Upper lobe of left lung (tissue), 4 donors: ENCODE measurements at regions not wholly inside any gene's neighbourhood (a gene's known extent, or its start where the extent isn't known, plus 50 kb on each side); places are given as distances from the start of the nearest gene placed in this dataset.

Experiments used
- EP300 ChIP-seq, 4 donors: sonication (generic); formaldehyde crosslinking; IDR thresholded peaks; one replicate each; pipeline ENCODE4 v1.5.1; 2017; ENCODE audit warnings: antibody characterized with exemption in 4 of 4, control low read depth in 2 of 4
- POLR2A ChIP-seq, 4 donors: fragments of 450-650 bp; IDR thresholded peaks; one replicate each; pipeline ENCODE4 v1.5.1; 2016 to 2017; ENCODE audit warnings: antibody characterized with exemption in 4 of 4, mild to moderate bottlenecking in 2 of 4
- TF ChIP-seq, protein P1 (sequence below), 6 experiments: fragments of 450-650 bp in 4 of 6; fragments of 200-600 bp in 2 of 6; sonication (generic) in 2 of 6; IDR thresholded peaks; one replicate each; pipeline ENCODE4 v1.5.1; 2016 to 2019; ENCODE audit warnings: antibody characterized with exemption in 6 of 6

DNA sequence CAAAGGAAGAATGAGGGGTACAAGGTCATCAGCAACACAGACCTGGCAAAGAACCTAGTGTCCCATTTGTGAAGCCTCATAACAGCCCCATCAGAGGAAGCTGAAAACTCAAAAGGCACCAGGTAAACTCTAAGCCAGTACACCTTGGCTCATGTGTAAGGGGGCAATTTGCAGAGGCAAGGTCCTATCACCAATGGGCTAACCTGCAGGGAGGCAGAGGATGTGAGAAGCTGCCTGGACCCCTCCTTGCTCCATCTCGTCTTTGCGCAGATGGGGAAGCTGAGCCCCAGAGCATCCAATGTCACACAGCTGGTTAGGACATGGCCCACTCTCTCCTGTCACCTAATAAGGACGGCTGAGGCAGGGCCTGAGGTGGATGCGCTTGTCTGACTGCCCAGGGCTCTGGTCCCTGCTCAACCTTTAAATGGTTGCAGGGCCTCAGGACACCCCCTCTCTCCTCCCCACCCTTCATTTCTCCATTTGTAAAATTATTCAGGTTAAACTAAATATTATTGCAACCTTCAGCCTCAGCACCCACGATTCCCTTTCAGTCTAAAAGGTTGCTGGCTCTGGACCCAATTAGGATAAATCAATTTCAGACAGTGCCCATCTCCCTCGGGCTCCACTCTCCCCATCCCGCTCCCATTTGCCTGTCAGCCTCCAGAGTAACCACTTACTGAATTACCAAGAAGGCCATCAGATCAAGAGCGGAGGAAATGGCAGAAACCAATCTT lies 135.3 kb downstream of the OAT start:
- TF ChIP-seq, protein P1, sequence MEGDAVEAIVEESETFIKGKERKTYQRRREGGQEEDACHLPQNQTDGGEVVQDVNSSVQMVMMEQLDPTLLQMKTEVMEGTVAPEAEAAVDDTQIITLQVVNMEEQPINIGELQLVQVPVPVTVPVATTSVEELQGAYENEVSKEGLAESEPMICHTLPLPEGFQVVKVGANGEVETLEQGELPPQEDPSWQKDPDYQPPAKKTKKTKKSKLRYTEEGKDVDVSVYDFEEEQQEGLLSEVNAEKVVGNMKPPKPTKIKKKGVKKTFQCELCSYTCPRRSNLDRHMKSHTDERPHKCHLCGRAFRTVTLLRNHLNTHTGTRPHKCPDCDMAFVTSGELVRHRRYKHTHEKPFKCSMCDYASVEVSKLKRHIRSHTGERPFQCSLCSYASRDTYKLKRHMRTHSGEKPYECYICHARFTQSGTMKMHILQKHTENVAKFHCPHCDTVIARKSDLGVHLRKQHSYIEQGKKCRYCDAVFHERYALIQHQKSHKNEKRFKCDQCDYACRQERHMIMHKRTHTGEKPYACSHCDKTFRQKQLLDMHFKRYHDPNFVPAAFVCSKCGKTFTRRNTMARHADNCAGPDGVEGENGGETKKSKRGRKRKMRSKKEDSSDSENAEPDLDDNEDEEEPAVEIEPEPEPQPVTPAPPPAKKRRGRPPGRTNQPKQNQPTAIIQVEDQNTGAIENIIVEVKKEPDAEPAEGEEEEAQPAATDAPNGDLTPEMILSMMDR (IDR thresholded peaks at IDR 0.05): no peak
- TF ChIP-seq EP300 (IDR thresholded peaks at IDR 0.05) (no peak), POLR2A (IDR thresholded peaks at IDR 0.05) (no peak)
